ENCODE measurements at regions not wholly inside any gene's neighbourhood (a gene's known extent, or its start where the extent isn't known, plus 50 kb on each side); places are given as distances from the start of the nearest gene placed in this dataset.
"Not testable (repeated sequence)": the region's sequence is repeated elsewhere in the genome, so short reads cannot be mapped to it uniquely, and the experiment has no call there.

- H3K4me3 ChIP-seq (ENCODE audit: control insufficient read depth, low read depth, low read length) = no peak overlapping the region
- no peak for DNase-seq (ENCODE audit: low read depth)
- TF ChIP-seq CTCF (conservative IDR thresholded peaks at IDR 0.05; ENCODE audit: control insufficient read depth, insufficient read depth, low read depth, low read length) = no peak
Observed at GRCh38 chr13:99756281-99756680, 215.3 kb downstream of the ZIC5 start.

- not testable (repeated sequence) for H3K4me3 ChIP-seq (ENCODE audit: control insufficient read depth, low read depth, low read length); DNase-seq (ENCODE audit: low read depth)
Observed at GRCh38 chr13:99754750-99755149, 216.8 kb downstream of the ZIC5 start.

- DNase-seq (ENCODE audit: low read depth) = no peak
- no peak overlapping the region for H3K4me3 ChIP-seq (ENCODE audit: control insufficient read depth, low read depth, low read length)
- TF ChIP-seq CTCF (conservative IDR thresholded peaks at IDR 0.05; ENCODE audit: control insufficient read depth, insufficient read depth, low read depth, low read length) = no peak
Observed at GRCh38 chr13:99752373-99752772, 219.2 kb downstream of the ZIC5 start.

- no peak for DNase-seq (ENCODE audit: low read depth)
- TF ChIP-seq CTCF (conservative IDR thresholded peaks at IDR 0.05; ENCODE audit: control insufficient read depth, insufficient read depth, low read depth, low read length) = no peak
- H3K4me3 ChIP-seq (ENCODE audit: control insufficient read depth, low read depth, low read length) = no peak overlapping the region
Observed at GRCh38 chr13:99751517-99752199, 219.9 kb downstream of the ZIC5 start.

GRCh38 chr13:99750951-99751350 lies 220.6 kb downstream of the ZIC5 start:
- TF ChIP-seq CTCF (conservative IDR thresholded peaks at IDR 0.05; ENCODE audit: control insufficient read depth, insufficient read depth, low read depth, low read length) = no peak
- no peak for DNase-seq (ENCODE audit: low read depth)
- H3K4me3 ChIP-seq (ENCODE audit: control insufficient read depth, low read depth, low read length) = no peak overlapping the region

GRCh38 chr13:99749271-99750019 lies 222.1 kb downstream of the ZIC5 start:
- no peak overlapping the region for H3K4me3 ChIP-seq (ENCODE audit: control insufficient read depth, low read depth, low read length)
- DNase-seq (ENCODE audit: low read depth) = no peak
- TF ChIP-seq CTCF (conservative IDR thresholded peaks at IDR 0.05; ENCODE audit: control insufficient read depth, insufficient read depth, low read depth, low read length) = no peak

GRCh38 chr13:99747403-99747710 lies 224.2 kb downstream of the ZIC5 start:
- TF ChIP-seq CTCF (conservative IDR thresholded peaks at IDR 0.05; ENCODE audit: control insufficient read depth, insufficient read depth, low read depth, low read length) = no peak
- DNase-seq (ENCODE audit: low read depth) = no peak
- no peak overlapping the region for H3K4me3 ChIP-seq (ENCODE audit: control insufficient read depth, low read depth, low read length)

Data from fibroblast of mammary gland (primary cell).